ENCODE measurements at regions not wholly inside any gene's neighbourhood (a gene's known extent, or its start where the extent isn't known, plus 50 kb on each side); places are given as distances from the start of the nearest gene placed in this dataset.

- Histone ChIP-seq H3K9me3 (ENCODE audit: insufficient read depth, low read length) (no peaks in the 10 kb centered on the region), H3K36me3 (replicated peaks; ENCODE audit: low read depth, low read length) (no peaks in the 10 kb centered on the region), H3K27ac (ENCODE audit: low read length) (no peak overlapping the region), H3K79me2 (ENCODE audit: low read length) (no peaks in the 10 kb centered on the region), H2AFZ (ENCODE audit: low read depth, low read length) (no peak overlapping the region), H3K4me1 (ENCODE audit: low read length) (no peaks in the 10 kb centered on the region), H3K4me3 (ENCODE audit: low read length) (no peak overlapping the region), H3K27me3 (ENCODE audit: low read depth, low read length) (no peaks in the 10 kb centered on the region), H3K4me2 (ENCODE audit: low read length) (no peak overlapping the region), H4K20me1 (ENCODE audit: insufficient read depth, low read length) (no peaks in the 10 kb centered on the region), H3K9ac (ENCODE audit: low read length) (no peak overlapping the region)
- TF ChIP-seq CTCF (IDR thresholded peaks at IDR 0.05; ENCODE audit: low read depth, low read length) (no peak), EZH2phosphoT487 (IDR thresholded peaks at IDR 0.05; ENCODE audit: low read depth) (no peak)
Observed at GRCh38 chr11:25339281-25339680, 842.4 kb downstream of the LUZP2 start.

- no peaks in the 10 kb centered on the region for H3K9me3 ChIP-seq (ENCODE audit: insufficient read depth, low read length)
- H3K4me2 ChIP-seq (ENCODE audit: low read length), result no peak overlapping the region
- H2AFZ ChIP-seq (ENCODE audit: low read depth, low read length), result no peak overlapping the region
- H3K4me1 ChIP-seq (ENCODE audit: low read length), result no peaks in the 10 kb centered on the region
- H3K4me3 ChIP-seq (ENCODE audit: low read length), result no peak overlapping the region
- no peaks in the 10 kb centered on the region for H3K36me3 ChIP-seq (replicated peaks; ENCODE audit: low read depth, low read length)
- no peak overlapping the region for H3K9ac ChIP-seq (ENCODE audit: low read length)
- H3K27me3 ChIP-seq (ENCODE audit: low read depth, low read length), result no peaks in the 10 kb centered on the region
- no peaks in the 10 kb centered on the region for H3K79me2 ChIP-seq (ENCODE audit: low read length)
- no peak overlapping the region for H3K27ac ChIP-seq (ENCODE audit: low read length)
- H4K20me1 ChIP-seq (ENCODE audit: insufficient read depth, low read length), result no peaks in the 10 kb centered on the region
- TF ChIP-seq CTCF (IDR thresholded peaks at IDR 0.05; ENCODE audit: low read depth, low read length) (no peak), EZH2phosphoT487 (IDR thresholded peaks at IDR 0.05; ENCODE audit: low read depth) (no peak)
Observed at GRCh38 chr11:25349537-25349936, 852.7 kb downstream of the LUZP2 start.

GRCh38 chr11:25350899-25351803, 854.3 kb downstream of the LUZP2 start:
- Histone ChIP-seq H3K9me3 (ENCODE audit: insufficient read depth, low read length) (no peaks in the 10 kb centered on the region), H3K4me2 (ENCODE audit: low read length) (no peak overlapping the region), H3K4me3 (ENCODE audit: low read length) (no peak overlapping the region), H3K36me3 (replicated peaks; ENCODE audit: low read depth, low read length) (no peaks in the 10 kb centered on the region), H4K20me1 (ENCODE audit: insufficient read depth, low read length) (no peaks in the 10 kb centered on the region), H3K9ac (ENCODE audit: low read length) (no peak overlapping the region), H3K27ac (ENCODE audit: low read length) (no peak overlapping the region), H3K27me3 (ENCODE audit: low read depth, low read length) (no peaks in the 10 kb centered on the region), H3K79me2 (ENCODE audit: low read length) (no peaks in the 10 kb centered on the region), H3K4me1 (ENCODE audit: low read length) (no peaks in the 10 kb centered on the region), H2AFZ (ENCODE audit: low read depth, low read length) (peak overlapping the region; percentile 84)
- TF ChIP-seq CTCF (IDR thresholded peaks at IDR 0.05; ENCODE audit: low read depth, low read length) (no peak), EZH2phosphoT487 (IDR thresholded peaks at IDR 0.05; ENCODE audit: low read depth) (no peak)

- Histone ChIP-seq H3K27me3 (ENCODE audit: low read depth, low read length) (no peaks in the 10 kb centered on the region), H3K9me3 (ENCODE audit: insufficient read depth, low read length) (no peaks in the 10 kb centered on the region), H3K79me2 (ENCODE audit: low read length) (no peaks in the 10 kb centered on the region), H3K9ac (ENCODE audit: low read length) (no peak overlapping the region), H3K4me1 (ENCODE audit: low read length) (no peaks in the 10 kb centered on the region), H3K4me2 (ENCODE audit: low read length) (no peak overlapping the region), H4K20me1 (ENCODE audit: insufficient read depth, low read length) (no peaks in the 10 kb centered on the region), H3K4me3 (ENCODE audit: low read length) (no peak overlapping the region), H2AFZ (ENCODE audit: low read depth, low read length) (no peak overlapping the region), H3K27ac (ENCODE audit: low read length) (no peak overlapping the region), H3K36me3 (replicated peaks; ENCODE audit: low read depth, low read length) (no peaks in the 10 kb centered on the region)
- TF ChIP-seq EZH2phosphoT487 (IDR thresholded peaks at IDR 0.05; ENCODE audit: low read depth), result no peak
- TF ChIP-seq CTCF (IDR thresholded peaks at IDR 0.05; ENCODE audit: low read depth, low read length), result no peak
Observed at GRCh38 chr11:25357133-25357532, 860.3 kb downstream of the LUZP2 start.
